ENCODE measurements at regions not wholly inside any gene's neighbourhood (a gene's known extent, or its start where the extent isn't known, plus 50 kb on each side); places are given as distances from the start of the nearest gene placed in this dataset.

- Histone ChIP-seq H3K36me3 (no peaks in the 10 kb centered on the region), H3K9me3 (peaks cover 0 to 6% (median 0%) of the 10 kb centered on the region in 4 donors), H3K27ac (no peak overlapping the region), H3K27me3 (no peaks in the 10 kb centered on the region), H3K4me3 (no peak overlapping the region), H3K4me1 (no peaks in the 10 kb centered on the region)
- no peak for DNase-seq
- no peak for ATAC-seq (ENCODE audit: low FRiP score in 2 of 2)
- no peak for TF ChIP-seq CTCF (IDR thresholded peaks at IDR 0.05)
Observed at GRCh38 chrX:122445466-122445865, 738.6 kb upstream of the GRIA3 start.

GRCh38 chrX:122464341-122464740 is 719.7 kb upstream of the GRIA3 start:
- TF ChIP-seq POLR2AphosphoS5 (IDR thresholded peaks at IDR 0.05) (no peak), CTCF (IDR thresholded peaks at IDR 0.05) (no peak), POLR2A (IDR thresholded peaks at IDR 0.05) (no peak), EP300 (IDR thresholded peaks at IDR 0.05) (no peak)
- no peak for DNase-seq
- no peaks in the 10 kb centered on the region for H3K9me3 ChIP-seq
- H3K27me3 ChIP-seq, result no peaks in the 10 kb centered on the region
- ATAC-seq (ENCODE audit: low FRiP score in 2 of 2), result no peak
- H3K27ac ChIP-seq, result no peak overlapping the region
- H3K4me3 ChIP-seq, result no peak overlapping the region
- H3K4me1 ChIP-seq, result no peaks in the 10 kb centered on the region
- H3K36me3 ChIP-seq, result no peaks in the 10 kb centered on the region
- WGBS, 2 donors, result 57 to 67% methylated on average over 3 of the region's 3 CpGs

- no peaks in the 10 kb centered on the region for H3K9me3 ChIP-seq
- DNase-seq (no peak), ATAC-seq (ENCODE audit: low FRiP score in 2 of 2) (no peak)
- no peaks in the 10 kb centered on the region for H3K27me3 ChIP-seq
- TF ChIP-seq POLR2A (IDR thresholded peaks at IDR 0.05), result no peak
- TF ChIP-seq EP300 (IDR thresholded peaks at IDR 0.05), result no peak
- TF ChIP-seq CTCF (IDR thresholded peaks at IDR 0.05), result no peak
- TF ChIP-seq POLR2AphosphoS5 (IDR thresholded peaks at IDR 0.05), result no peak
- H3K27ac ChIP-seq, result no peak overlapping the region
- no peaks in the 10 kb centered on the region for H3K36me3 ChIP-seq
- no peaks in the 10 kb centered on the region for H3K4me1 ChIP-seq
- no peak overlapping the region for H3K4me3 ChIP-seq
Observed at GRCh38 chrX:122475306-122475705, 708.8 kb upstream of the GRIA3 start.

- no peak for ATAC-seq (ENCODE audit: low FRiP score in 2 of 2)
Observed at GRCh38 chrX:122500556-122500955, 683.5 kb upstream of the GRIA3 start.

More at GRCh38 chrX:122500556-122500955, 683.5 kb upstream of the GRIA3 start:
- Histone ChIP-seq H3K4me1 (no peaks in the 10 kb centered on the region), H3K36me3 (no peaks in the 10 kb centered on the region), H3K4me3 (no peak overlapping the region), H3K27ac (no peak overlapping the region), H3K27me3 (no peaks in the 10 kb centered on the region), H3K9me3 (no peaks in the 10 kb centered on the region)
- TF ChIP-seq CTCF (IDR thresholded peaks at IDR 0.05), result no peak
- TF ChIP-seq POLR2A (IDR thresholded peaks at IDR 0.05), result no peak
- no peak for TF ChIP-seq EP300 (IDR thresholded peaks at IDR 0.05)
- no peak for TF ChIP-seq POLR2AphosphoS5 (IDR thresholded peaks at IDR 0.05)
- no peak for DNase-seq
- WGBS, 2 donors, result 73 to 84% methylated on average over 2 of the region's 2 CpGs
